Neural progenitor cell (in vitro differentiated cells): ENCODE measurements at regions not wholly inside any gene's neighbourhood (a gene's known extent, or its start where the extent isn't known, plus 50 kb on each side); places are given as distances from the start of the nearest gene placed in this dataset.

Source experiments
- DNase-seq: peaks from one replicate; pipeline ENCODE4 v3.0.0-alpha.2; 2016; ENCODE audit warnings: low spot score
- H2AFZ ChIP-seq: fragments of 200-600 bp; sonication (generic); replicated peaks from 2 replicates; pipeline ENCODE4 v1.6.1; 2016; ENCODE audit warnings: antibody characterized with exemption
- H3F3A ChIP-seq: fragments of 200-600 bp; sonication (generic); 2 replicates; pipeline ENCODE4 v1.6.1; 2016; ENCODE audit warnings: antibody characterized with exemption, low read depth
- H3K27ac ChIP-seq: fragments of 200-600 bp; sonication (generic); 2 replicates; pipeline ENCODE4 v1.5.1; 2016; ENCODE audit warnings: mild to moderate bottlenecking
- H3K27me3 ChIP-seq: fragments of 200-600 bp; sonication (generic); 2 replicates; pipeline ENCODE4 v1.6.1; 2016; ENCODE audit warnings: mild to moderate bottlenecking, moderate library complexity
- H3K36me3 ChIP-seq: fragments of 200-600 bp; sonication (generic); 2 replicates; pipeline ENCODE4 v1.5.1; 2016
- H3K4me1 ChIP-seq: fragments of 200-600 bp; sonication (generic); 2 replicates; pipeline ENCODE4 v1.6.1; 2016; ENCODE audit warnings: mixed run types
- H3K4me2 ChIP-seq: fragments of 200-600 bp; sonication (generic); 2 replicates; pipeline ENCODE4 v1.6.1; 2016
- H3K4me3 ChIP-seq: fragments of 200-600 bp; sonication (generic); 2 replicates; pipeline ENCODE4 v1.5.1; 2016
- H3K79me2 ChIP-seq: fragments of 200-600 bp; sonication (generic); 2 replicates; pipeline ENCODE4 v1.6.1; 2016; ENCODE audit warnings: low read depth
- H3K9ac ChIP-seq: fragments of 200-600 bp; sonication (generic); 2 replicates; pipeline ENCODE4 v1.6.1; 2016
- H3K9me3 ChIP-seq: fragments of 200-600 bp; sonication (generic); 2 replicates; pipeline ENCODE4 v1.5.1; 2016; ENCODE audit warnings: low read depth
- H4K20me1 ChIP-seq: fragments of 200-600 bp; sonication (generic); 2 replicates; pipeline ENCODE4 v1.6.1; 2016; ENCODE audit warnings: low read depth
- H3K27ac Mint-ChIP-seq: 3 replicates; pipeline ENCODE4 v1.8.0; 2021; ENCODE audit warnings: mixed read lengths
- H3K27me3 Mint-ChIP-seq: 2 replicates; pipeline ENCODE4 v1.8.0; 2022; ENCODE audit warnings: low read depth, mild to moderate bottlenecking, inconsistent platforms, moderate library complexity, mixed read lengths; ENCODE audit not compliant: insufficient read depth
- H3K36me3 Mint-ChIP-seq: 3 replicates; pipeline ENCODE4 v1.8.0; 2021; ENCODE audit warnings: mixed read lengths
- H3K4me1 Mint-ChIP-seq: 3 replicates; pipeline ENCODE4 v1.8.0; 2021; ENCODE audit warnings: mixed read lengths
- H3K4me3 Mint-ChIP-seq: 3 replicates; pipeline ENCODE4 v1.8.0; 2021; ENCODE audit warnings: mild to moderate bottlenecking, moderate library complexity, mixed read lengths
- H3K9me3 Mint-ChIP-seq: 3 replicates; pipeline ENCODE4 v1.8.0; 2020; ENCODE audit warnings: mixed read lengths
- EZH2 ChIP-seq: fragments of 200-600 bp; sonication (generic); IDR thresholded peaks from 2 replicates; pipeline ENCODE4 v1.6.1; 2017; ENCODE audit warnings: antibody characterized with exemption, mild to moderate bottlenecking, moderate library complexity
- EZH2phosphoT487 ChIP-seq: fragments of 200-600 bp; sonication (generic); IDR thresholded peaks from 2 replicates; pipeline ENCODE4 v1.6.1; 2017; ENCODE audit warnings: antibody characterized with exemption
- TF ChIP-seq, protein P1 (sequence below): fragments of 200-600 bp; sonication (generic); IDR thresholded peaks from 2 replicates; pipeline ENCODE4 v1.5.1; 2017; ENCODE audit warnings: antibody characterized with exemption, mild to moderate bottlenecking

GRCh38 chr7:12965767-12966166 is 278.3 kb downstream of the ARL4A start:
- no peak overlapping the region for H2AFZ ChIP-seq
- no peak overlapping the region for H3K4me3 ChIP-seq
- Mint-ChIP-seq H3K36me3 (no peaks in the 10 kb centered on the region), H3K27ac (no peak overlapping the region), H3K4me3 (no peak overlapping the region), H3K4me1 (peaks cover 49% of the 10 kb centered on the region), H3K9me3 (peaks cover 2% of the 10 kb centered on the region), H3K27me3 (no peaks in the 10 kb centered on the region)
- peaks cover 39% of the 10 kb centered on the region for H3K4me1 ChIP-seq
- H3F3A ChIP-seq: peaks cover 11% of the 10 kb centered on the region
- no peak for TF ChIP-seq EZH2
- TF ChIP-seq EZH2phosphoT487: no peak
- TF ChIP-seq, protein P1, sequence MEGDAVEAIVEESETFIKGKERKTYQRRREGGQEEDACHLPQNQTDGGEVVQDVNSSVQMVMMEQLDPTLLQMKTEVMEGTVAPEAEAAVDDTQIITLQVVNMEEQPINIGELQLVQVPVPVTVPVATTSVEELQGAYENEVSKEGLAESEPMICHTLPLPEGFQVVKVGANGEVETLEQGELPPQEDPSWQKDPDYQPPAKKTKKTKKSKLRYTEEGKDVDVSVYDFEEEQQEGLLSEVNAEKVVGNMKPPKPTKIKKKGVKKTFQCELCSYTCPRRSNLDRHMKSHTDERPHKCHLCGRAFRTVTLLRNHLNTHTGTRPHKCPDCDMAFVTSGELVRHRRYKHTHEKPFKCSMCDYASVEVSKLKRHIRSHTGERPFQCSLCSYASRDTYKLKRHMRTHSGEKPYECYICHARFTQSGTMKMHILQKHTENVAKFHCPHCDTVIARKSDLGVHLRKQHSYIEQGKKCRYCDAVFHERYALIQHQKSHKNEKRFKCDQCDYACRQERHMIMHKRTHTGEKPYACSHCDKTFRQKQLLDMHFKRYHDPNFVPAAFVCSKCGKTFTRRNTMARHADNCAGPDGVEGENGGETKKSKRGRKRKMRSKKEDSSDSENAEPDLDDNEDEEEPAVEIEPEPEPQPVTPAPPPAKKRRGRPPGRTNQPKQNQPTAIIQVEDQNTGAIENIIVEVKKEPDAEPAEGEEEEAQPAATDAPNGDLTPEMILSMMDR: no peak
- H3K36me3 ChIP-seq: no peaks in the 10 kb centered on the region
- H3K9ac ChIP-seq: no peak overlapping the region
- H4K20me1 ChIP-seq: no peaks in the 10 kb centered on the region
- no peaks in the 10 kb centered on the region for H3K9me3 ChIP-seq
- DNase-seq: no peak
- no peaks in the 10 kb centered on the region for H3K79me2 ChIP-seq
- H3K27ac ChIP-seq: no peak overlapping the region
- H3K27me3 ChIP-seq: no peaks in the 10 kb centered on the region
- H3K4me2 ChIP-seq: no peak overlapping the region

DNA sequence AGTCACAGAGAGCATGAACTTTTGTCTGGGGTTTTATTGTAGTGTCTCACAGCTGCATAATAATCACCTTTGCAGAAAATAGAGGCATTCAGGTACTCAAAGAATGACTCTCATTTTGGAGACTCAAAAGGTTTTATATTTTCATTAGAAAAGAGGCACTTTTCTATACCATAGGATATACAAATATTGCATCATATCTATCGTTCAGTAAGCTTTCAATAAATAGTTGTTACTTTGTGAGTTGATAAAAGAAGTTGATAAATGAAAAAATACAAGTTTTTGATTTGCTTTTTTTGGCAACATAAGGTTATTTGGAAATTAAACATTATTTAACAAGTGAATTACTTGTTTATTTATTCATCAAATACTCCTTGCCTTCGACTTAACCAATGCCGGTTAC is 279.9 kb downstream of the ARL4A start:
- H3K4me1 Mint-ChIP-seq: peaks cover 45% of the 10 kb centered on the region
- no peak overlapping the region for H3K27ac ChIP-seq
- H3K4me3 ChIP-seq: no peak overlapping the region
- peaks cover 4% of the 10 kb centered on the region for H3K9me3 Mint-ChIP-seq
- H3K9ac ChIP-seq: no peak overlapping the region
- peaks cover 38% of the 10 kb centered on the region for H3K4me1 ChIP-seq
- H2AFZ ChIP-seq: no peak overlapping the region
- no peaks in the 10 kb centered on the region for H3K36me3 Mint-ChIP-seq
- H3K27me3 ChIP-seq: no peaks in the 10 kb centered on the region
- no peak overlapping the region for H3K4me3 Mint-ChIP-seq
- no peaks in the 10 kb centered on the region for H4K20me1 ChIP-seq
- peaks cover 17% of the 10 kb centered on the region for H3F3A ChIP-seq
- H3K9me3 ChIP-seq: no peaks in the 10 kb centered on the region
- H3K27ac Mint-ChIP-seq: no peak overlapping the region
- H3K36me3 ChIP-seq: no peaks in the 10 kb centered on the region
- TF ChIP-seq, protein P1: no peak
- TF ChIP-seq EZH2phosphoT487 (no peak), EZH2 (no peak)
- no peaks in the 10 kb centered on the region for H3K79me2 ChIP-seq
- no peaks in the 10 kb centered on the region for H3K27me3 Mint-ChIP-seq
- no peak for DNase-seq
- no peak overlapping the region for H3K4me2 ChIP-seq

DNA sequence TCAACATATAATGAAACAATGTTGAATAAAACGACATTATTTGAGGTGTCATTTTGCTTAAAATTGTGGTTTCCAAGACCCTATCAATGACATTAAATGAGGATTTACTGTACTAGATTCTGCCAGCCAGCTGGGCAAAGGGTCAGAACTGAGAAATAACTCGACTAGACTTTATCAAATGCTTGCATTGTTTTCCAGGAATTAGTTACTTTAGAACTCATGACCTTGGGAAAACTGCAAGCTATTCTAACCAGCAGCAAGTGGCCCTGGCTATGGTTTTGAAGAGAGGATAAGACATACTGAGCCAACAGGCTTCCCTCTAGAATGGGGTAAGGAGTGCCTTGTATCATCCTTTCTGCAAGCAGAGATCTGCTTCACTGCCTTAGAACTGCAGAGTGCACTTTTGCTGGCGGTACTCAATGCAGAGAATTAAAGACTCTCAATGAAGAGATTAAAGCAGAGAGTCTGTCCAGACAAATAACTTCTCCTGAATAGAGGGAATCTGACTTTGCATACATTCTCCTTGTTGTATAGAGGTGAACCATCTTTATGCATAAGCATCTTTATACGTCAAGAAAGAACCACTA is 281.5 kb downstream of the ARL4A start:
- no peaks in the 10 kb centered on the region for H3K36me3 Mint-ChIP-seq
- H3K9me3 Mint-ChIP-seq: peaks cover 10% of the 10 kb centered on the region
- no peak overlapping the region for H3K4me3 Mint-ChIP-seq
- Histone ChIP-seq H3F3A (peaks cover 17% of the 10 kb centered on the region), H3K27me3 (no peaks in the 10 kb centered on the region), H4K20me1 (no peaks in the 10 kb centered on the region), H3K9ac (no peak overlapping the region), H3K4me3 (no peak overlapping the region), H3K4me1 (peaks cover 31% of the 10 kb centered on the region), H3K4me2 (peak overlapping the region; percentile 14), H3K36me3 (no peaks in the 10 kb centered on the region), H3K9me3 (no peaks in the 10 kb centered on the region), H2AFZ (no peak overlapping the region), H3K27ac (peak overlapping the region; percentile 11), H3K79me2 (no peaks in the 10 kb centered on the region)
- DNase-seq: peak; percentile 55
- H3K4me1 Mint-ChIP-seq: peaks cover 33% of the 10 kb centered on the region
- no peaks in the 10 kb centered on the region for H3K27me3 Mint-ChIP-seq
- TF ChIP-seq, protein P1: no peak
- TF ChIP-seq EZH2: no peak
- TF ChIP-seq EZH2phosphoT487: no peak
- no peak overlapping the region for H3K27ac Mint-ChIP-seq
